Erythroblast (primary cell): ENCODE measurements at regions not wholly inside any gene's neighbourhood (a gene's known extent, or its start where the extent isn't known, plus 50 kb on each side); places are given as distances from the start of the nearest gene placed in this dataset.

Experiments
- DNase-seq, 2 experiments: peaks; one replicate each; lab custom pipeline; 2025; lab: John Stamatoyannopoulos, UW
- GATA1 ChIP-seq: IDR thresholded peaks from 2 replicates; pipeline ENCODE4 v1.6.1; 2011; ENCODE audit warnings: low read depth, mild to moderate bottlenecking, control low read depth, low read length, moderate library complexity
- POLR2A ChIP-seq: IDR thresholded peaks from 2 replicates; pipeline ENCODE4 v1.6.1; 2011; ENCODE audit warnings: mild to moderate bottlenecking, low read length

DNA sequence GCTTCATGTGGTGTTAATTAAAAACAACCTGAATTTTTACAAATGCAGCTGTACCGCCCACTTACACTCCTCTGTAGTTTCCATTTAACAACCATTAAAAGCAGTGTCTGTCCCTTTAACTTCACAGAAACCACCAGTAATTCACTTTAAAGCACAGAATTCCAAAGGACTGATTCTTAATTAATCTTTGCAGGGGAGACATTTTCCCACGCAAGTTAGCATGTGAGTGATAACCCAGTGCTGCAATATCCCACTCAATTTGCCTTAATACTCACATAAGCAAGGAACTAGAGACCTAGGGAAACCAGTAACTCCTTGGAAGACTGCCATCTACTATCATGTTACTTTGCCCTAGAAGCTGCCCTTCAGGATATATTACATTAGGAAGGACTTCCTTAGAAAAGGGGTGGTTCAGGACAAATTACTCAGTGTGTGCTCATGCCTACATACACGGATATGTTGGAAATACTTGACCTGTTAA lies 102.3 kb downstream of the OSR1 start:
- no peak for DNase-seq
- TF ChIP-seq POLR2A = no peak

DNA sequence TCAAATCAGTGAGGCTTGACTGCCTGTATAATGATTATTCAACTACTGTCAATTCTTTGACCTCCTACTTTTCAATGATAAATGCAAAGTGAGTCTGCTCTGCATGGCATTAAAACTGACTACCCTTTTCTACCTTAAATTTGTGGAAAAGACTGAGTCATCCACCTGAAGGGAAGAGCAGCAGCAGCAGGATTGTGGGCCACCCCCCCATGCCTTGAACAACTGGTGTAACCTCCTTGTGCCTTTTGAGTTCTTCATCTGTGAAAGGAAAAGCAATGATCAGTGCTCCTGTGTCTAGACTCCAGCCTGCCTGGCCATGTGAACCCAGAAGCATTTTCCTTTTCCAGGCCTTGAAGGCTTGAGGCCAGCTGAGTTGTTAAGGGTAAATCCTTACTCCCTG lies 102.9 kb downstream of the OSR1 start:
- no peak for DNase-seq
- TF ChIP-seq GATA1 (no peak), POLR2A (no peak)

DNA sequence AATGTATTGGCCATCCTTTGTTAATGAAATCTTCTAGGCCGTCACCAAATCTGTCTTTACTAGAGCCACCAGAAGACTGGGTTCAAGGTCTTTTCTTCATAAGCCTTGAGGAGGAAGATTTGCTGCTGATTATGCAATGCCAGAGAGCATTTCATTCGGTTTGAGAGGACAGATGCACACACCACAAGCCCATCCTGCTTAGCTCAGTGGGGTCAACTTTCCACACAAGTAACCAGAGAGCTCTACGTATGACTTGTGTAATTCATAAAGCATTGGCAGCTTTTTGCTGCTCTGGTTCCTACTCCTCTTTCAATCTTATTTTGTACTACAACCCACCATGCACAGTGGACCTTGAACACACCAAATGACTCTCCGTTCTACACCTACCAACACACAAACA lies 106.9 kb downstream of the OSR1 start:
- TF ChIP-seq GATA1 (no peak), POLR2A (no peak)
- DNase-seq = no peak

DNA sequence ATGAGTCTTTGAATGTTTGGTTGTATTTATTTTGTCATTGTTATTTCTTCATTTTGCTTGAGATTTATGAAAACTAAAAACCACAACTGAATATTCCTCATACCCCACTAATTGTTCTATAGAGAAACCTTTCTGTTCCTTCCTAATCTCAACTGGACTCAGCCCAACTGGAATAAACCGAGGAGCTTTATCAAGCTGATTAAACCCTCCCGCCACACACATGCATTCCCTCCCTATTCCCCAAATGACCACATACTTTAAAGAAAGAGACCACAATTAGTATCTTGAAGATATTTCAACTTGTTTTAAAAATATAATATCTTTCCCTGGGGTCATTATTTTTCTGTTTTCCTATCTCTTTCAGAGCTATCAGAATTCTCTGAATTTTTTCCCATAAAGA lies 107.5 kb downstream of the OSR1 start:
- DNase-seq = no peak
- no peak for TF ChIP-seq GATA1
- no peak for TF ChIP-seq POLR2A

DNA sequence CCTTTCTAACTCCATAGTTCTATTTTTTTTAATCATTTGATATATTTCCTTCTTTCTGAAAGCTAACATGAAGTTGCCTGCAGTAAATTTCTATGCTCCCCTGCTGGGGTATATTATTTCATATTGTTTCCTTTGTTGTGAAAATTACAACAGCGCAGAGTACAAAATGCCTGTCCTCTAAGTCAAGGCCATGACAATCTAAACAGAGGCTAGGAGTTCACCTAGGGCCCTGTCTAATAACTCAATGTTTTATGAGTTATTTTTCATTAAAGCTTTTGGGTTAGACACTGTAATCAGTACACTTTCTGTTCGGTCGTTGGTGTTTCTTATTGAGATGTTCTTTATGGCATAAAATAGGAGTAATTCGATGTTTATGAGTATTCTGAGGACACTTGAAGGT lies 111.2 kb downstream of the OSR1 start:
- no peak for DNase-seq
- TF ChIP-seq GATA1 (no peak), POLR2A (no peak)

DNA sequence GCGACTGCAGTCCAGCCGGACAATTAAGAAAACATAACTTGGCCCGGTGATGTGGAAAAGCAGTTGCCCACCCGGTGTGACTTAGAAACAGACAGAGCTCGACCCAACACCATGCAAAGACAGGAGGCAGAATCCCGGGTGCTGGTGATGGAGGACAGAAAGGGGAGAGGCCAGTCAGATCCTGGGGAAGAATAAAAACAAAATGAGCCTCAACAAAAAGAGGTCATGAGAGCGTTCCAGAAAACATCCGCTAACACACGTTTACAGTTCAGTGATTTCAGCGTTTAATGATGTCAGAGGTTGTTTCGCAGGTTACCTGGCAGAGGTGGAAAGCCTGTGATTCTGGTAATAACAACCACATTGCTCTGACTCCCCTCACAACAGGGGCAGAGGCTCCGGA lies 111.9 kb downstream of the OSR1 start:
- TF ChIP-seq POLR2A = no peak
- no peak for TF ChIP-seq GATA1
- no peak for DNase-seq

DNA sequence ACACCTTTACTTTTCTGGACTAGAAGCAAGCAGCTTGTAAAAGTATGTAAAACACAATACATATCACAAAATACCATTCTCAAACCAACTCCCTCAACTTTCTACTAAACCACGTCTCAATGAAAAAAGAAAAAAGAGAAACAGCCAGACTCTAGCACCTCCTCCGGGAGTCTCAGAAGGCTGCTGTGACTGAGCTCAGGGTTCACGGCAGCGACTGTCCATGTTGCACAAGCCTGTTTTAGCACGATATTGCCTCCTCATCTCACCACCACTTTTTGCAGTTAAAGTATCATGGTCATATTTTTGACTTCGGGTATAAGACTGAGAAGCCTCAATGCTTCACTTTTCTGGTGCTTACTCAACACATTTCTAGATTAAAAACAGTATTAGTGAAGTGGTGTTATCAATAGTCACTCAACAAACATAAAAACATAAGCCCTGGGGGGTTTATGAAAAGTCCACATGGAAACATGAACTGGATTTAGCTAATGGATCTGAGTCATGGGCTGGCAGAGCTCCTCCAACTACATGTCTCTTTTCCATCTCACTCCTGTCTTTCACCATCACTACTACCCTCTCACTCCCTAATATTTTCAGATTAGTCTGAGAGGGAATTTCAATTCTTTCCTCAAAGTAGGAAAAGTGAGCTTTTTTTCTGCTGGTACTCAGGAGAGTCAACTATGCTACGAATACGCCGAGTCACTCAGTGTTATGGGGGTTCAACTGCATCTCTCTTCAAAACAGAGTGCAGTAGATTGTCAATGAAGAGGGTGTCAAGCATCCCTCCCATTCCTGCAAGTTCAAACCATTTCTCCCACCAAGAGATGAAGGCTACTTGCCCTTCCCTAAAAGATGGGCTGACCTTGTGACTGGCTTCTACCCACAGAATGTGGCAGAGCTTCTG lies 113.7 kb downstream of the OSR1 start:
- no peak for DNase-seq
- no peak for TF ChIP-seq GATA1
- TF ChIP-seq POLR2A = no peak

DNA sequence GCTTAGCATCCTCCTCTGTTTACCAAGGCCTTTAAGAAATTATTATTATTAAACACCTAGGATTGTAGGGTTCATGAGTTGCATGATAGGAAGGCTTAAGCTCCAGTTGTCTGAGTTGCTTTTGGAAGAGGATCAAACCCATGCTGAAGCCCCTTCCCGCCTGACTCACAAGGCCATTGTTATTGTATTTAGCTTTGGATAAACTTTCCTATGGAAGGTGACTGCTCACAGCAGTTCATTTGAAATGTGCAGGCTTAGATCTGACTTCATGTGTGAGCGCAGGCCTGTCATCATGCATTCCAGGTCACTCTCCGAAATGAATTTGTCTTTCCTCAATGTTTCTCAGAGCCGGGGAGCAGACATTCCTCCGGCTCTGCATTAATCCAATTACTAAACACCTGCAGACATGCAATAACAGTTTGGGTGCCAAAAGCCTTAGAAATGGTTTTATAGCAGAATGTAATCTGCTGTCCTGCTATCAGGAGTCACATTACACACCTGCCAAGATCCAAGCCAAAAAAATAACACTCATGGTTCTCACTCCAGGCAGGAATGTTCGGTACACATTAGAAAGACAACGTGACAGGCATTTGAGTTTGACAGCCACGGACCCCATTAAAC lies 119.9 kb downstream of the OSR1 start:
- TF ChIP-seq GATA1 (no peak), POLR2A (no peak)
- DNase-seq = no peak

DNA sequence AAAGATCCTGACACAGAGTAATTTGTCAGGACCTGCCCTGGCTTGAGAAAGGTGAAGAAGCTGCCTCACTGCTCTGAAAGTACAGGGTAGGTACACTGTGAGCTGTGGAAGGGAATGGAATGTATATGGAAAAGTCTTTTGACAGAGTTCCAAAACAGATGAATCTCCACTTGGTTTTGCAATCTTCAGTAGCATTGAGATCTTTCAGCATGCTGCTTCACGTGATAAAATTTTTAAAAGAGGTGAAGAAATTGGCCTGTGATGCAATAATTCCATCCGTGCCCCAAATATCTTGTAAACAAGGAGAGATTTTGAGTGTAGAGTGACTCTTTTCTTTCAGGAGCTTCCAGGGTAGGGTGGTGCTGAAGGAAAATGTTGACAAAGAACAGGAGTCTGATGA lies 123.1 kb downstream of the OSR1 start:
- no peak for DNase-seq
- TF ChIP-seq POLR2A = no peak
- TF ChIP-seq GATA1 = no peak

DNA sequence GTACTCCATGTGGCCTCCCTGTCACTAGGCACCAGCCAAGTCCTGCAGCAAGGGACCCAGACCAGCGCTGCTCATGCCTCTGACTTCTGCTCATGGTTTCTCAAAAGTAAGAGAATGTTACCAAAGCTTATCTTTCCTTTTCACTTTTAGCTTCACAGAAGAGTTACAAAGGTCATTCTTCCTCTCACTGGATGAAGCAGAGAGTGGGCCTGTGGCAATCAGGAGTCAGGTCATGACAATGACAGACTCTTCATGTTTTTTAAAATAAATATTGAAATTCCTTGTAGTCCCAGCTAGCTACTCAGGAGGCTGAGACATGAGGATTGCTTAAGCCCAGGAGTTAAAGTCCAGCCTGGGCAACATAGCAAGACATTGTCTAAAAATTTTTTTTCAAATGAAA lies 126.1 kb downstream of the OSR1 start:
- no peak for DNase-seq
- no peak for TF ChIP-seq GATA1
- TF ChIP-seq POLR2A = no peak

DNA sequence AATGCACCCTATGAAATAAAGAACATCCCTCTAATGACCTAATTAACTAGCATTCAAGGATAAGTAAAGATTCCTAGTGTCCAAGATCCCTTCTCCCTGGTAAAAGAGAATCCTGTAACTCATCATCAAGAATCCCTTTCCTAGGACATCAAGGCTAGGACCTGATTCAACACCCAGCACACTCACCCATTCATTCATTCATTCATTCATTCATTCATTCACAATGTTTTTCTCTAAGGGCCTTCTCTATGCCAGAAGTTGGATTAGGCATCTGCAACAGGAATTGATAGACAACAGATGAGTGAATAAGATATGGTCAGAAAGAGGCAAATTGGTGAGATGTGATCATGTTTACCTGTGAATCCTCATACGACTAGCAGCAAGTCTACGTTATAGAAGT lies 126.8 kb downstream of the OSR1 start:
- DNase-seq = no peak
- TF ChIP-seq GATA1 (no peak), POLR2A (no peak)

DNA sequence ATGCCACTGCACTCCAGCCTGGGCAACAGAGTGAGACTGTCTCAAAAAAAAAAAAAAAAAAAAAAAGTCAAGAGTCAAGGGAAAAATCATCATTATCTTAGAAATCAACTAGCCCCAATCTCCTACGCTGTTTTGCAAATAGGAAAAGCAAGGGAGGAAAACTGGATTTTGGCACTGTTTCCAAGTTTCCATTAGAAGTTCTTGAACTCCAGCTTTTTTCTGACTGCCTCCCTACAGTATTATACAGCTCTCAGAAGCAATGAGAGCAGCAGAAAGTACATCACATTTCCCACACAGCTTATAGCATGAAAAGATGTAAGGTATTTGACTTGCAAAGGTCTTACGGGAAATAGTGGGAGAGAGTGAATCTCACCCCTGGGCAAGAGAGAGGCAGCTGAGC lies 127.8 kb downstream of the OSR1 start:
- DNase-seq = no peak
- TF ChIP-seq POLR2A = no peak
- no peak for TF ChIP-seq GATA1

DNA sequence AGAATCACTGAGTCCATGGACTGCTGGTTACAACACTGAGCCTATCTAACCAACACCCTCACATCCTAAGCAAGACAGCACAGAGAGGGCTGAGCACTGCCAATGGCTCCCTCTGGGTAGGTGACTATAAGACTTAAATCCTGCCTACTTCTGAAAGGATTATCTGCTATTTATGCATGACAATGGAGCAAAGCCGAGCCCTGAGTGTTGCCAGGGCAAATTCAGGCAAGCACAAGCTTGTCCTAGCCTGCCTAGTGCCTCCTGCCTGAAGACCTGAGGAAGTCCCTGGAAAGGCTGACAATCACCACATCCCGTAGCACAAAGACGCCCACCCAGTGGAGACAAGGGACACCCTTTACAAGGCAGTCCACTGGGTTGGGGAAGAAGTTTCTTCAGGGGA lies 129.7 kb downstream of the OSR1 start:
- DNase-seq = no peak
- TF ChIP-seq POLR2A (no peak), GATA1 (no peak)

DNA sequence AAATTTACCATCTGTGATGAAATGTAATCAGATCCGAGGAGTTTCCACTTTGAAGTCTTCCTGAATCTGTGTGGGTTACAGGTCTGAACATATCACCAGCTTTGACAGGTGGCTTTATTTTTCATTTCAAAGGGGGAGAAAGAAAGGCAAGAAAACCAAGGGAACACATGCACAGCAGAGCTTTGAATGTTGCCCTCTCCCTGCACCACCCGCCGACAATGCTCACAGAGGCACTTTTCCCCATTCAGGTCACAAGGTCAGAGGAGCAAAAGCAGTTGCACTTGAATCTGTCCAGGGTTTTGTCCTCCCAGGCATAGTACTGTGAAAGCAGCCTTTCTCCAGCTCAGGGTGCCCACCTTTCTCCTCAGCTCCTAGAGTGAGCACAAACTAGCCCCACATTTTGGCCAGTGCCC lies 130.2 kb downstream of the OSR1 start:
- TF ChIP-seq GATA1 (no peak), POLR2A (no peak)
- DNase-seq = no peak
